ENCODE measurements at regions not wholly inside any gene's neighbourhood (a gene's known extent, or its start where the extent isn't known, plus 50 kb on each side); places are given as distances from the start of the nearest gene placed in this dataset.

- no peak for DNase-seq (ENCODE audit: low read depth)
Observed at GRCh38 chr21:22904385-22904784, 1906.2 kb downstream of the NCAM2 start.

- no peak for DNase-seq (ENCODE audit: low read depth)
Observed at GRCh38 chr21:22925032-22925431, 1926.8 kb downstream of the NCAM2 start.

DNA sequence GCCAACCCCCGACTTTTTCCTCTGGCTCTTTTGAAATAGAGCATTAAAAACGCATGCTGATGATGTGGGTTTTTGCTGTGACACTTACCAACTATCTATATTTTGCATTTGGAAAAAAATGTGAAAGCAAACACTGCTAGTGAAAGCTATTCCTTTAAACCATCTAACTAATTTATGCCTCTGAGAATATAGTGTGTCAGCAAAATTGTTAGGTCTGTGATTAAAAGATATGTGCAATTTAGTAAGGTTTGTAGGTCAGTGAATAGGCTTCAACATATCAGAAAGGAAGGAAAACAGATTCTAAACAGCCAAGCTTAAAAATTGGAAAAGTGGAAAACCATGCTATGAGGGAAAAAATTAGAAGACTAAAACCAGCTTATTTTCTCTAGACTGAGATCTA, 1929.3 kb downstream of the NCAM2 start:
- DNase-seq (ENCODE audit: low read depth), result no peak

DNA sequence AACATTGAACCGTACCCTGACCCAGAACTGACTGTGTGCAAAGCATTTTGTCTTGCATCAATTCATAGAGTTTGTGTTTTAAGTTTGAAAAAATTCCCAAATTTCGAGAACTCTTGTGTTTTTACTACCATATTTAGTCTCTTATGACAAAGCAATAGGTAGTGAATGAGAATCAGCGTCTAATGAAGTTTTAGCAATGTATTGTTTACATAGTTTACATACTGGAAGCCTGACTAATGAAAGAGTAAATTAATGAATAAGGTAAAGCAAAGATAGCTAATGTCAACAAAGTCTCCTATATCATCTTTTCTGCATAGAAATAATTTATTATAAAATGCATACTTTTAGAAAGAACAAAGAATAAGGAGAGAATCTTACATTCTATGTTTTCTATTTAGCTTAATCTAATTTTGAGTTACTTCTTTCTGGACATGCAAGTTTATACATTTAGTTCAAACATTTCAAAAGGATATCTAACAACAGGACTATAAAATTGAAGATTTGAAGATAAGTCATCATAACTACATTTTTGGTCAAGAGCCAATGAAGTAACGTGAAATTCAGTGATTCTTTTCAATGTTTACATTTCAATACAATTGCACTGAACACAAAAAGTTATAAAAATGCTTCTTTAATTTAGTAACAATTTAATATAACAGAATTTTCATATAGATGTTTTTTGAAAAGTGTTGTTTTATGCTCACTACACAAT, 1943.7 kb downstream of the NCAM2 start:
- DNase-seq (ENCODE audit: low read depth), result no peak

GRCh38 chr21:22955559-22955958, 1957.3 kb downstream of the NCAM2 start:
- no peak for DNase-seq (ENCODE audit: low read depth)

DNA sequence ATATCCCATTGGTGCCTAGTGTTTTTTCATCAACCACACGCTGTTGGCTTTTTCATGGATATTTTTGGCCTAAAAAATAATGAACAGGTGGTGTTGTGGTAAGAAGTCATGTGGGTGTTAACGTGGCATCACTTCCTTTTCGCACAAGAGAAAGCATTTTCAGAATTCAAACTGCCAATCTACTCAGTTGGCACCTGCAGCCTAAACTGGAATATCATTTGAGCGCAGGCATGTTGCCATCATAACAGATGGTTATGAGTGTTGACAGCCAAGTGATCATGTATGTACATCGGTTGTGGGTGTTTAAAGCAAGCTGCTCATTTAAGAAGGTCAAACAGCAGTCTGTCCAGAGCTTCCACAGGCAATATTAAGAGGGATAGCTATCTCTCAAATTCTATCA, 1963.0 kb downstream of the NCAM2 start:
- no peak for DNase-seq (ENCODE audit: low read depth)

DNA sequence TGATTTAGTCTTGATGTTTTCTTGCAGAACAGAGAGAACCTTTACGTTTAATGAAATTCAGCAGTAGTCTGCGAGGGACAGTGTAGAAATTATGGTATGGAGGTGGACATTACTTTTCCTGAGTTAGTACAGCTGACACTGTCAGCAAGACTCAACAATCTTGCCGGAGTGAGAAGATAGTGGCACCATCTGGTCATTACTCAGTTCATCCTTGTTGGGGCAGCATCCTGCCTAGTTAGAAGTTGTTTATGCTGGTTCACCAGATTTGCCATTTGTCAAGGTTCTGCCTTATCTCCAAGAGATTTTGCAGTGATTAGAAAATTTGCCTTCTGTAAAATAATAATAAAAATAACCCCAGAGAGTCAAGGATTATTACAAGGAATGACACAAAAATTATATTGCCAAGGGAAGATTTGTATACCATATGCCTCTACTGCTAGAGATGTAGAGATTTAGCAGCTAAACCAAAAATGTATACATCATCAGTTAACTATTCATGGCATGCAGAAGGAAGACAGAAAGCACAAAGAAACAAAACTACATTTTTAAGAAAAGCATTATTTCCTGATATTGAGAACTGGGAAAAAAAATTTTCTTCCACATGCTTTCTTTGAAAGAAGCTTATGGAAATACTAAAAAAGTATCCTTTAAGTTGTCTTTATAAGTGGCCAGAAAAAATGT, 1967.4 kb downstream of the NCAM2 start:
- DNase-seq (ENCODE audit: low read depth), result no peak

GRCh38 chr21:22981819-22982218, 1983.6 kb downstream of the NCAM2 start:
- DNase-seq (ENCODE audit: low read depth), result no peak

DNA sequence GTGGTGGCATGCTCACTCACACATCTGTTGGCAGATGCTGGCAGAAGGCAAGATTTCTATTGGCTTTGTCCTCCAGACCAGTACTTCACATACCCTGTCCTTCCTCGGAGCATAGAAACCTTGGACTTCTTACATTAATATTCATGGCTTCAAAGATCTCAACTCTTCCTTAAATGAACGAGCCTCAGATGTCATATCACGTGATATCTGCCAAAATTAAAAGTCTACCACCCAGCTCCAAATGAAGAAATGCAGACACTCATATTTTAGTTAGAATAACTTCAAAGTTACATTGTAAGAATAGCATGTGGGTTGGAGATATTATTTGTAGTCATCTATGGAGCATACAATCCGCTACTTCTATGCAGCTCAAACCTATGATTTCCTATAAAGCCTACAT, 1994.9 kb downstream of the NCAM2 start:
- DNase-seq (ENCODE audit: low read depth), result no peak

DNA sequence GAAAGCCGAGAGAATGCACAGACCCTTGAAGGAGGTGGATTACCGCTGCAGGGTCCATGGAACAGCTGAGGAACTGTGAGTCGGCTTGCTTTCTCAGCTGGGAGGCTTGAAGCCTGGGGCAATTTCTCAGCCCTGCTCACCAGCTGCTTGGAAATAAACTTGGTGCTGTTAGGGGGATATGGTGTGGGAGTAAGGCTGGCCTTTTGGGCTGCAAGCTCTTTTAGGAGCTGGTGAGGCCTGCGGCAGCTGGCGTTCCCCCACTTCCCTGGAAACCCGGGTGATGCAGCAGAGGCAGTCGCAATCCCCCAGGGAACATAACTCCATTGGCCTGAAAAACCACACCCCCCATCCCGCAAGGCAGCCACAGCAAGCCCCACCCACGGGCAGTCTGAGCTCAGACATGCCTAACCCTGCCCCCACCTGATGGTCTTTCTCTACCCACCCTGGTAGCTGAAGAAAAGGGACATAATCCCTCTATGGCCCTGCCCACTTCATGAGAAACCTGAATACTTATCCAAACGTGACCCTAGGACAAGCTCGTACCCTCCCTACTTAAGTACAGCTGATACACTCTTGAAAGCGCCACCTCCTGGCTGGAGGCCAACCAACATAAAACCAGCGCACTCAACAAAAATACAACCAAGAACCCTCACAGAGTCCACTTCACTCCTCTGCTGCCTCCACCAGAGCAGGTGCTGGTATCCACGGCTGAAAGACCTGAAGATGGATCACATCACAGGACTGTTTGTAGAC, 1995.8 kb downstream of the NCAM2 start:
- DNase-seq (ENCODE audit: low read depth), result no peak

DNA sequence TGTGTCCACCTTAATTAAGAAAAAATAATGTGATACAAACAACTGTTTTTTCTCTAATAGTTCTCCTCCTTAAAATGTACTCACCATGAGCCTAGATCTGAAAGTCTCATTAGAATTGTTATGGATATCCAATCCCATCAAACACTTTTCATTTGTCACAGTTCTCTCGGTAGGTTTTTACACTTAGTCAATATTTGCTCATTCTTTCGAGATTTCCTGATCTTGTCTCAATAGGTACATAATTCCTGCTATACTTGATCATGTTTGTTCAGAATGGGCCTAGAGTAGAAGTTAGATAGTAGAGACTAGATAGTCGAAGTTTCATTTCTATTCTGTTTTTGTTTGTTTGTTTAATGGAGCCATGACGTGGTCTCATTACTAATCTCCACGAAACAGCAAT, 2005.7 kb downstream of the NCAM2 start:
- DNase-seq (ENCODE audit: low read depth), result no peak

DNA sequence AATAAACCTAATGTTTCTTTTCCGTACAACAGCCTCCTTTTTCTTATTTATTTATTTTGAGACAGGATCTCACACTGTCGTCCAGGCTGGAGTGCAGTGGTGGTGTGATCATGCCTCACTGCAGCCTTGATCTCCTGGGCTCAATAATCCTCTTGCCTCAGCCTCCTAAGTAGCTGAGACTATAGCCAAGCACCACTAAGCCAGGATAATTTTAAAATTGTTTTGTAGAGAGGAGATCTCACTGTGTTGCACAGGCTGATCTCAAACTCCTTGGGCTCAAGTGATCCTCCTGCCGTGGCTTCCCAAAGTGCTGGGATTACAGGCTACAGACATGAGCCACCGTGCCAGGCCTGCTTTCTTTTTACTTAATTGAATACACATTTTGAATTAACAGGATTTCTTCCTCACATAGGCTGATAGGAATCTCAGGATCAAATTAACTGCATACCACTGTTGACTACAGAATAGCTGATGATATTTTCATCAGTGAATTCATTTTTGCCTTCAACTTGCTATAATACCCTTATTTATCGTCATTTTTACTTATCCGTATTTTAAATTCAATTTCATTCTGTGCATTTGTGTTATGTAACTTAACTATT, 2010.5 kb downstream of the NCAM2 start:
- no peak for DNase-seq (ENCODE audit: low read depth)

DNA sequence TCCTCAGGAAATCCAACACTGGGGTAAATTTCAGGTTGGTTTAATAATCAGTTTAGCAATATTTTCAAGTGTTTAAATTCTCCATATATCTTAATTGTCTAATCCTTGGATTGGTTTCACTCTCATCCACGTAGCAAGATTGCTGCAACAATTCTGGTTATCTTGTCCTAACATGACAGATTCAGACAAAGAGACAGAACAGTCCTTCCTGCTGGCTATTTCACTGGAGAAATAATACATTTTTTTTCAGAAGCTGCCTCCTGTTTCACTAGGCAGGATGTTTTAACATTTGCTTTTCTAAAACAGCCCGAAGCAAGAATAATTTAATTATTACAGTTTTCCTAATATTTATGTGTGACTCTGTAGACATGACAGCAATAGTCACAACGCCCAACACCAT, 2011.2 kb downstream of the NCAM2 start:
- no peak for DNase-seq (ENCODE audit: low read depth)

DNA sequence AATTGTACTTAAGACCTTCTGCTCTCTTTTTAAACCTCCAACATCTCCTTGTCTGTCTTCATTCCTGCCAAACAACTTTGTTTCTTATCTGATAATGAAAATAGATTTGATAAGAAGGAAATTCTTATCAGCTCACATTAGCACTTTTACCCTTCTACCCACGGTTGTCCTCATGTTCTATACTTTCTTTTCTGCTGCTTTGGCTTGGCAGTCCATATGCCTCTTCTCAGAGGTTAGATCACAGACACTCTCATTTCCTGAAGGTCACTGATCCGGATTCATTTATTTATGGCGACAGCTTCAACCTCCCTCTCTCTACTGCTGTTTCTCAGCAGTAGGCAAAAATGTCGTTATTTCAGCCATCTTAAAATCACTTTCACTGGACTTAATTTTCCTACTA, 2015.8 kb downstream of the NCAM2 start:
- DNase-seq (ENCODE audit: low read depth), result no peak

DNA sequence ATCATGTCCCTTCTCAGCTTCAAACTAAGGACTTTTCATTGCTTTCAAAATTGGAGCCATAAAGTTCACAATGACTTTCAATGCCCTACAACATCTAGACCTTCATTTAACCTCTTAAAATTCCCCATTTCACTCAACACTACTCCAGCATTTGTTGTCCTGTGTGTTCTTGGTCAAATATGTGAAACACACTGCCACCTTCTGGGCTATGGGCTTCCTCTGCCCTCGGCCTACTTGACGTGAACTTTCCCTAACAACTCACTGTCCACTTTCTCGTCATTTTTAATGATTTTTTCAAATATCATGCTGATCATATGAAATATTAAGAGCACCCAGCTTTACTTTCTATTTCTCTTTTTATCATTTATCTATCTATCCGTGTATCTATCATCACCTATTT, 2018.4 kb downstream of the NCAM2 start:
- DNase-seq (ENCODE audit: low read depth), result no peak

GRCh38 chr21:23017989-23018388, 2019.8 kb downstream of the NCAM2 start:
- DNase-seq (ENCODE audit: low read depth), result no peak

- DNase-seq (ENCODE audit: low read depth), result no peak
Observed at GRCh38 chr21:23020969-23021368, 2022.8 kb downstream of the NCAM2 start.

- no peak for DNase-seq (ENCODE audit: low read depth)
Observed at GRCh38 chr21:23021481-23021880, 2023.3 kb downstream of the NCAM2 start.

DNA sequence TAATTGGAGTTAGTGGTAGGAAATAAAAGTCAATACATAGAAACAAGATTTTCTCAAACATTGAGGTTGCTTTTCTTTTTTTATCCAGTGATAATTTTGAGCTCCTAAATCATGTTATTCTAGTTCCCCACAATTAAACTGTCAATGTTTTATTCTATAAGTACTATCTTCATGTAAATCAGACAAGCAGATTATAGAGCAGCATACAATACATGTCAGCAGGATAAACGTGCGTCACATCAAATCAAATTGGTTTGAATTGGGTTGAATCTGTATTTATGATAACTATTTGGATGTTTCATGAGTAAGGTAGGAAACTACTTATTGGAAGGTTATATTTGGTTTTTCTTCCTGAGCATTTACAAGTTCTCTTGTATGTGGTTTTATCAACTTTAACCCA, 2028.7 kb downstream of the NCAM2 start:
- no peak for DNase-seq (ENCODE audit: low read depth)

- no peak for DNase-seq (ENCODE audit: low read depth)
Observed at GRCh38 chr21:23039846-23040245, 2041.6 kb downstream of the NCAM2 start.

DNA sequence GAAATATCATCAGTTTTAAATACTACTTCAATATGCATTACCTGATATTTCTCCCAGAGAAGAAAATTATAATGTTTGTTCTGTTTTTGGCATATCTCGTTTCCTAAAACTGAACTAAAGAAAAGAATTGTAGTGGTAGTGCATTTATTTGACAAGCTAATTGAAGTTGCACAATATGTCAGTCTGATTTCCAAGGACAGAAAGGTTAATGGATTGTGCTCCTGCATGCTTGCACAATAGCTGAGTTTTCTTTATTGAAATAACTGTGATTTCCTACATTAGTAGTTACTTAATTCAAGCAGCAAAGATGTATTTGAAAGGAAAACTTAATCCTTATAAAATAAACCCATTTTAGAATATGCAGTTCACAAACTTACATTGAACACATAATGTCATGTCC, 2047.7 kb downstream of the NCAM2 start:
- DNase-seq (ENCODE audit: low read depth), result no peak

- DNase-seq (ENCODE audit: low read depth), result no peak
Observed at GRCh38 chr21:23067672-23068071, 2069.5 kb downstream of the NCAM2 start.

- DNase-seq (ENCODE audit: low read depth), result no peak
Observed at GRCh38 chr21:23083242-23083641, 2085.0 kb downstream of the NCAM2 start.
